HEK293 (cell line): ENCODE measurements at regions not wholly inside any gene's neighbourhood (a gene's known extent, or its start where the extent isn't known, plus 50 kb on each side); places are given as distances from the start of the nearest gene placed in this dataset.

ENCODE experiments used
- CTCF ChIA-PET: fragments of 350-600 bp; formaldehyde crosslinking; extraction: SDS; loops from one replicate; lab custom pipeline; 2021; ENCODE audit warnings: antibody characterized with exemption; lab: Yijun Ruan, JAX
- POLR2A ChIA-PET: fragments of 300-600 bp; formaldehyde crosslinking; extraction: SDS; loops from one replicate; lab custom pipeline; 2020; ENCODE audit warnings: antibody characterized with exemption, inconsistent platforms; lab: Yijun Ruan, JAX
- H3K27ac ChIP-seq: fragments of 200-500 bp; sonication (Bioruptor generic); 2 replicates; pipeline ENCODE4 v1.5.1; 2014; ENCODE audit warnings: low read depth, low read length, control low read depth, inconsistent platforms; ENCODE audit errors: extremely low read depth
- H3K36me3 ChIP-seq, 2 experiments: fragments of 200-500 bp in 1 of 2; sonication (Bioruptor generic) in 1 of 2; 1 replicate in 1 of 2; 2 replicates in 1 of 2; pipeline ENCODE4 v1.5.1; 2014 to 2017; ENCODE audit warnings: inconsistent platforms in 2 of 2, low read length in 2 of 2; ENCODE audit not compliant: control insufficient read depth in 2 of 2, insufficient read depth in 1 of 2
- H3K4me1 ChIP-seq: fragments of 200-500 bp; sonication (Bioruptor generic); 2 replicates; pipeline ENCODE4 v1.5.1; 2014; ENCODE audit warnings: mild to moderate bottlenecking, low read length, inconsistent platforms; ENCODE audit not compliant: control insufficient read depth, insufficient read depth
- H3K4me3 ChIP-seq: 2 replicates; pipeline ENCODE4 v1.5.1; 2011; ENCODE audit warnings: low read depth, mild to moderate bottlenecking, control low read depth, low read length, moderate library complexity
- H3K9me3 ChIP-seq: fragments of 200-500 bp; sonication (Bioruptor generic); 2 replicates; pipeline ENCODE4 v1.5.1; 2014; ENCODE audit warnings: low read depth, low read length, inconsistent platforms; ENCODE audit not compliant: control insufficient read depth, insufficient read depth
- ELK4 ChIP-seq: IDR thresholded peaks from 2 replicates; pipeline ENCODE4 v1.6.1; 2011; ENCODE audit warnings: mild to moderate bottlenecking, low read depth, low read length, borderline replicate concordance
- KLF16 ChIP-seq: fragments of 450-650 bp; formaldehyde crosslinking; IDR thresholded peaks from 2 replicates; pipeline ENCODE4 v1.5.1; 2017; ENCODE audit warnings: missing biosample characterization, missing genetic modification characterization
- MYNN ChIP-seq: fragments of 450-650 bp; formaldehyde crosslinking; IDR thresholded peaks from 2 replicates; pipeline ENCODE4 v1.5.1; 2016; ENCODE audit warnings: missing biosample characterization, missing genetic modification characterization, borderline replicate concordance
- TRIM28 ChIP-seq: IDR thresholded peaks from 2 replicates; pipeline ENCODE4 v1.6.1; 2011; ENCODE audit warnings: low read length, control low read depth, borderline replicate concordance
- ZBTB20 ChIP-seq: fragments of 450-650 bp; formaldehyde crosslinking; IDR thresholded peaks from 2 replicates; pipeline ENCODE4 v1.5.1; 2016; ENCODE audit warnings: missing biosample characterization, missing genetic modification characterization
- ZBTB44 ChIP-seq: fragments of 450-650 bp; IDR thresholded peaks from 2 replicates; pipeline ENCODE4 v1.5.1; 2018; ENCODE audit warnings: missing biosample characterization, mild to moderate bottlenecking, missing genetic modification characterization
- ZEB2 ChIP-seq: fragments of 450-650 bp; formaldehyde crosslinking; IDR thresholded peaks from 2 replicates; pipeline ENCODE4 v1.5.1; 2016; ENCODE audit warnings: missing biosample characterization, missing genetic modification characterization
- ZFP3 ChIP-seq: fragments of 450-650 bp; formaldehyde crosslinking; IDR thresholded peaks from 2 replicates; pipeline ENCODE4 v1.5.1; 2016; ENCODE audit warnings: low read depth, missing biosample characterization, missing genetic modification characterization
- ZNF138 ChIP-seq: fragments of 450-650 bp; formaldehyde crosslinking; IDR thresholded peaks from 2 replicates; pipeline ENCODE4 v1.5.1; 2016; ENCODE audit warnings: missing biosample characterization, missing genetic modification characterization, borderline replicate concordance
- ZNF175 ChIP-seq: fragments of 450-650 bp; formaldehyde crosslinking; IDR thresholded peaks from 2 replicates; pipeline ENCODE4 v1.5.1; 2016; ENCODE audit warnings: missing biosample characterization, missing genetic modification characterization
- ZNF211 ChIP-seq: fragments of 450-650 bp; formaldehyde crosslinking; IDR thresholded peaks from 2 replicates; pipeline ENCODE4 v1.5.1; 2016; ENCODE audit warnings: low read depth, missing biosample characterization, missing genetic modification characterization
- ZNF239 ChIP-seq: fragments of 450-650 bp; formaldehyde crosslinking; IDR thresholded peaks from 2 replicates; pipeline ENCODE4 v1.5.1; 2016; ENCODE audit warnings: missing biosample characterization, missing genetic modification characterization
- ZNF48 ChIP-seq: fragments of 450-650 bp; formaldehyde crosslinking; IDR thresholded peaks from 2 replicates; pipeline ENCODE4 v1.5.1; 2016; ENCODE audit warnings: missing biosample characterization, missing genetic modification characterization
- ZNF501 ChIP-seq: fragments of 450-650 bp; formaldehyde crosslinking; IDR thresholded peaks from 2 replicates; pipeline ENCODE4 v1.5.1; 2016; ENCODE audit warnings: missing biosample characterization, missing genetic modification characterization
- ZNF518A ChIP-seq: fragments of 450-650 bp; formaldehyde crosslinking; conservative IDR thresholded peaks from 2 replicates; pipeline ENCODE4 v1.5.1; 2016; ENCODE audit warnings: low read depth, missing biosample characterization, missing genetic modification characterization
- ZNF544 ChIP-seq: fragments of 450-650 bp; formaldehyde crosslinking; IDR thresholded peaks from 2 replicates; pipeline ENCODE4 v1.5.0; 2017; ENCODE audit warnings: missing biosample characterization, missing genetic modification characterization
- ZNF580 ChIP-seq: fragments of 450-650 bp; formaldehyde crosslinking; IDR thresholded peaks from 2 replicates; pipeline ENCODE4 v1.5.1; 2016; ENCODE audit warnings: missing biosample characterization, missing genetic modification characterization
- ZNF624 ChIP-seq: fragments of 450-650 bp; formaldehyde crosslinking; IDR thresholded peaks from 2 replicates; pipeline ENCODE4 v1.5.1; 2017; ENCODE audit warnings: missing biosample characterization, missing genetic modification characterization
- ZNF664 ChIP-seq: fragments of 450-650 bp; formaldehyde crosslinking; IDR thresholded peaks from 2 replicates; pipeline ENCODE4 v1.5.1; 2016; ENCODE audit warnings: missing biosample characterization, missing genetic modification characterization
- ZNF692 ChIP-seq: fragments of 450-650 bp; formaldehyde crosslinking; IDR thresholded peaks from 2 replicates; pipeline ENCODE4 v1.5.1; 2016; ENCODE audit warnings: missing biosample characterization, missing genetic modification characterization
- ZNF768 ChIP-seq: fragments of 450-650 bp; formaldehyde crosslinking; IDR thresholded peaks from 2 replicates; pipeline ENCODE4 v1.5.1; 2018; ENCODE audit warnings: missing biosample characterization, mild to moderate bottlenecking, missing genetic modification characterization
- ZNF792 ChIP-seq: fragments of 450-650 bp; formaldehyde crosslinking; IDR thresholded peaks from 2 replicates; pipeline ENCODE4 v1.5.1; 2016; ENCODE audit warnings: missing biosample characterization, missing genetic modification characterization

GRCh38 chr7:156167417-156167807, 355.1 kb upstream of the SHH start:
- no peak for TF ChIP-seq ZNF48
- no peak overlapping the region for H3K27ac ChIP-seq
- CTCF ChIA-PET = interaction anchor here (0.7 kb wide), 1 partner anchor 380 kb away, joined by 3 read pairs; no protein-coding TSS in a partner anchor
- H3K9me3 ChIP-seq = no peaks in the 10 kb centered on the region
- H3K36me3 ChIP-seq = no peaks in the 10 kb centered on the region
- H3K4me1 ChIP-seq = no peaks in the 10 kb centered on the region
- no peak overlapping the region for H3K4me3 ChIP-seq
- POLR2A ChIA-PET = no interaction called here

GRCh38 chr7:156166692-156167416, 354.6 kb upstream of the SHH start:
- POLR2A ChIA-PET = no interaction called here
- no peaks in the 10 kb centered on the region for H3K9me3 ChIP-seq
- CTCF ChIA-PET = no interaction called here

GRCh38 chr7:156163747-156164146, 351.5 kb upstream of the SHH start:
- H3K27ac ChIP-seq = no peak overlapping the region
- H3K36me3 ChIP-seq = no peaks in the 10 kb centered on the region
- no peaks in the 10 kb centered on the region for H3K9me3 ChIP-seq
- H3K4me3 ChIP-seq = no peak overlapping the region
- ChIA-PET CTCF (interaction anchor here (0.6 kb wide), 1 partner anchor 13 kb away, joined by 4 read pairs; no protein-coding TSS in a partner anchor), POLR2A (no interaction called here)
- no peaks in the 10 kb centered on the region for H3K4me1 ChIP-seq
- TF ChIP-seq ZBTB20 (tag by site-specific recombination) (no peak), ZEB2 (no peak), ZNF692 (no peak), ZNF175 (tag by site-specific recombination) (no peak), ZFP3 (tag by site-specific recombination) (no peak), ZNF518A (tag by site-specific recombination) (no peak), KLF16 (tag by site-specific recombination) (no peak), ZNF501 (tag by site-specific recombination) (no peak), TRIM28 (no peak), ZNF664 (tag by site-specific recombination) (no peak), ELK4 (no peak), ZNF768 (tag by site-specific recombination) (no peak), ZNF239 (tag by site-specific recombination) (no peak), ZNF580 (tag by site-specific recombination) (no peak)

More at GRCh38 chr7:156166692-156167416, 354.6 kb upstream of the SHH start:
- Histone ChIP-seq H3K27ac (no peak overlapping the region), H3K36me3 (no peaks in the 10 kb centered on the region), H3K4me1 (no peaks in the 10 kb centered on the region), H3K4me3 (no peak overlapping the region)
- TF ChIP-seq ZNF544 (no peak), ZNF792 (tag by site-specific recombination) (no peak), ZBTB44 (tag by site-specific recombination) (no peak), ZNF624 (tag by site-specific recombination) (no peak), ZNF138 (no peak), MYNN (tag by site-specific recombination) (no peak), ZNF211 (tag by site-specific recombination) (no peak)
